ENCODE measurements at regions not wholly inside any gene's neighbourhood (a gene's known extent, or its start where the extent isn't known, plus 50 kb on each side); places are given as distances from the start of the nearest gene placed in this dataset.

DNA sequence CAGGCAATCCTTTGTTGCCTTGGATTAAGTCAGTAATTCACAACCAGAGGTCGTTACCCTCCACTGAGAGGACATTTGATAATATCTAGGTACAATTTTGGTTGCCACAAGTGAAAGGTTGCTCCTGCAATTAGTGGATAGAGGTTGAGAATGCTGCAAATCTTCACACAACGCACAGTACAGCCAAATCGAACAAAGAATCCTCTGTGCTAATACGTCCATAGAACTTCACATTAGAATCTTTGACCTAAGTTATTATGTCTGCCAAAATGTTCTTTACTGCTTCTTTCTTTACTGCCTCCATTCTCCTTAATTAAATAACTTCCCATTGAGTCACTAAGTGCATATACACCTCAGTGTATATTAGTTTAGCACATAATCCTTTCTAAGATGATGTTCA, 879.5 kb downstream of the TRIB2 start:
- ATAC-seq, result no peak
- CTCF ChIA-PET (ENCODE audit: low intra/inter-chr PET ratio), result no interaction called here
- no peak overlapping the region for H3K9ac ChIP-seq (ENCODE audit: insufficient read depth in 1 of 2, low read depth in 2 of 2, low read length in 2 of 2)
- no peak for TF ChIP-seq FOSL1 (tag; conservative IDR thresholded peaks at IDR 0.05)
- no peak for TF ChIP-seq ZNF316 (IDR thresholded peaks at IDR 0.05)
- TF ChIP-seq CEBPB (tag; IDR thresholded peaks at IDR 0.05), result no peak
- no peak for TF ChIP-seq CREB1 (IDR thresholded peaks at IDR 0.05)
- no peak for TF ChIP-seq CREB1 (CRISPR knock-in tag; IDR thresholded peaks at IDR 0.05)
- no peak for TF ChIP-seq ZNF507 (tag; conservative IDR thresholded peaks at IDR 0.05)
- no peak for TF ChIP-seq SAP30 (IDR thresholded peaks at IDR 0.05; ENCODE audit: borderline replicate concordance, insufficient read depth, low read depth, low read length, poor library complexity, severe bottlenecking)
- no peak for TF ChIP-seq ZNF318 (IDR thresholded peaks at IDR 0.05; ENCODE audit: borderline replicate concordance in 1 of 2, low read depth in 1 of 2)
- no peak for TF ChIP-seq ZNF146 (CRISPR knock-in tag; IDR thresholded peaks at IDR 0.05; ENCODE audit: unreplicated experiment)
- no peak for TF ChIP-seq HMGN3 (IDR thresholded peaks at IDR 0.05; ENCODE audit: borderline replicate concordance, extremely low read depth, insufficient read length, low read depth, low read length)
- no peak for TF ChIP-seq ZNF76 (CRISPR knock-in tag; IDR thresholded peaks at IDR 0.05; ENCODE audit: borderline replicate concordance)
- no peak for TF ChIP-seq SMC3 (conservative IDR thresholded peaks at IDR 0.05; ENCODE audit: insufficient read depth, low read depth, low read length)
- no peak for TF ChIP-seq FOXA3 (CRISPR knock-in tag; conservative IDR thresholded peaks at IDR 0.05 in 1 of 2, IDR thresholded peaks at IDR 0.05 in 1 of 2)
- no peak for TF ChIP-seq JUN (IDR thresholded peaks at IDR 0.05; ENCODE audit: borderline replicate concordance, low read depth, low read length)
- no peak for TF ChIP-seq JUN (CRISPR knock-in tag; IDR thresholded peaks at IDR 0.05; ENCODE audit: borderline replicate concordance)
- no peak for TF ChIP-seq PRPF4 (IDR thresholded peaks at IDR 0.05; ENCODE audit: insufficient read depth, low read depth, low read length, poor library complexity, severe bottlenecking)
- no peak for TF ChIP-seq HMG20B (CRISPR knock-in tag; IDR thresholded peaks at IDR 0.05)
- H3K4me1 ChIP-seq (replicated peaks in 1 of 2; ENCODE audit: control insufficient read depth in 2 of 2, insufficient read depth in 2 of 2, low read length in 2 of 2), result no peaks in the 10 kb centered on the region
- H3K36me3 ChIP-seq (ENCODE audit: control insufficient read depth, insufficient read depth, low read length), result no peaks in the 10 kb centered on the region
- in situ Hi-C loops (cut with MboI) (no loop called here), intact Hi-C loops (cut with micrococcal nuclease) (no loop called here)
- no peak overlapping the region for H3K27ac ChIP-seq (ENCODE audit: extremely low read depth, low read depth, low read length)
- no peaks in the 10 kb centered on the region for H4K20me1 ChIP-seq (replicated peaks; ENCODE audit: control insufficient read depth, insufficient read depth, low read length)
- 2% methylated on average over 4 of the region's 4 CpGs for WGBS (ENCODE audit: insufficient coverage, low coverage, missing lambda C conversion rate)
- DNase-seq (ENCODE audit: extremely low read depth in 1 of 4, low spot score in 3 of 4), result no peak
- no peaks in the 10 kb centered on the region for H3K9me1 ChIP-seq (ENCODE audit: control insufficient read depth, insufficient read depth, low read length)
- POLR2A ChIA-PET, result no interaction called here
- H3K27me3 ChIP-seq (ENCODE audit: control insufficient read depth in 2 of 2, insufficient read depth in 2 of 2, low read length in 2 of 2), result no peaks in the 10 kb centered on the region
- no TSS peak for BruUV-seq (replicated peaks)
- H3K4me2 ChIP-seq (ENCODE audit: insufficient read depth, low read length), result no peak overlapping the region
- FAIRE-seq, result no peak
- no peak overlapping the region for H2AFZ ChIP-seq (ENCODE audit: low read depth, low read length)
- no peak overlapping the region for H3K4me3 ChIP-seq
- H3K79me2 ChIP-seq (ENCODE audit: control insufficient read depth, insufficient read depth, low read length), result no peaks in the 10 kb centered on the region
- 0 out of 2 replicates have a peak, but pooled peaks cover 1% of the 10 kb centered on the region for H3K9me3 ChIP-seq (replicated peaks; ENCODE audit: control insufficient read depth, insufficient read depth, low read depth, low read length)
